GM18873 (cell line): ENCODE measurements at regions not wholly inside any gene's neighbourhood (a gene's known extent, or its start where the extent isn't known, plus 50 kb on each side); places are given as distances from the start of the nearest gene placed in this dataset.

Experiments
- ATAC-seq: cut with Tn5 transposase; IDR thresholded peaks from one replicate; pipeline ENCODE4 v1.9.1; 2021; ENCODE audit warnings: mild to moderate bottlenecking, moderate library complexity, moderate number of reproducible peaks; ENCODE audit not compliant: unreplicated experiment, low FRiP score

GRCh38 chr4:14627038-14627437, 375.2 kb upstream of the CPEB2 start:
- no peak for ATAC-seq

GRCh38 chr4:14631806-14632440, 370.4 kb upstream of the CPEB2 start:
- ATAC-seq = no peak

- ATAC-seq = no peak
Measured at GRCh38 chr4:14636563-14636962, 365.7 kb upstream of the CPEB2 start.

GRCh38 chr4:14640476-14640875, 361.8 kb upstream of the CPEB2 start:
- no peak for ATAC-seq

GRCh38 chr4:14641871-14642270, 360.4 kb upstream of the CPEB2 start:
- no peak for ATAC-seq

GRCh38 chr4:14644580-14645282, 357.6 kb upstream of the CPEB2 start:
- no peak for ATAC-seq

GRCh38 chr4:14646831-14647230, 355.4 kb upstream of the CPEB2 start:
- no peak for ATAC-seq

GRCh38 chr4:14650127-14650526, 352.2 kb upstream of the CPEB2 start:
- no peak for ATAC-seq

- ATAC-seq = no peak
Measured at GRCh38 chr4:14652522-14652921, 349.8 kb upstream of the CPEB2 start.

GRCh38 chr4:14653338-14653737, 348.9 kb upstream of the CPEB2 start:
- ATAC-seq = no peak

GRCh38 chr4:14659286-14659685, 343.0 kb upstream of the CPEB2 start:
- no peak for ATAC-seq

GRCh38 chr4:14667624-14668151, 334.6 kb upstream of the CPEB2 start:
- ATAC-seq = no peak

GRCh38 chr4:14668296-14668695, 334.0 kb upstream of the CPEB2 start:
- ATAC-seq = no peak

GRCh38 chr4:14669371-14669770, 332.9 kb upstream of the CPEB2 start:
- no peak for ATAC-seq

- ATAC-seq = no peak
Measured at GRCh38 chr4:14671146-14671545, 331.1 kb upstream of the CPEB2 start.

- ATAC-seq = no peak
Measured at GRCh38 chr4:14675279-14675985, 326.8 kb upstream of the CPEB2 start.

GRCh38 chr4:14679906-14680305, 322.4 kb upstream of the CPEB2 start:
- no peak for ATAC-seq

- ATAC-seq = no peak
Measured at GRCh38 chr4:14681330-14681729, 321.0 kb upstream of the CPEB2 start.

GRCh38 chr4:14693728-14694127, 308.6 kb upstream of the CPEB2 start:
- no peak for ATAC-seq

GRCh38 chr4:14695095-14695845, 307.0 kb upstream of the CPEB2 start:
- no peak for ATAC-seq

GRCh38 chr4:14700083-14700482, 302.2 kb upstream of the CPEB2 start:
- ATAC-seq = no peak
